HL-60 (cell line): ENCODE measurements at regions not wholly inside any gene's neighbourhood (a gene's known extent, or its start where the extent isn't known, plus 50 kb on each side); places are given as distances from the start of the nearest gene placed in this dataset.
"Not testable (repeated sequence)": the region's sequence is repeated elsewhere in the genome, so short reads cannot be mapped to it uniquely, and the experiment has no call there.

Experiments
- CTCF ChIP-seq: IDR thresholded peaks from one replicate; pipeline ENCODE4 v1.5.1; 2011; ENCODE audit warnings: low read length, control low read depth, inconsistent platforms; ENCODE audit not compliant: insufficient read depth
- GABPA ChIP-seq: IDR thresholded peaks from 2 replicates; pipeline ENCODE4 v1.6.1; 2012; ENCODE audit warnings: low read depth
- POLR2AphosphoS5 ChIP-seq: IDR thresholded peaks from 2 replicates; pipeline ENCODE4 v1.6.1; 2012; ENCODE audit warnings: low read depth
- REST ChIP-seq: IDR thresholded peaks from 2 replicates; pipeline ENCODE4 v1.6.1; 2012; ENCODE audit warnings: low read depth; ENCODE audit not compliant: insufficient replicate concordance
- SPI1 ChIP-seq: IDR thresholded peaks from 2 replicates; pipeline ENCODE4 v1.6.1; 2012; ENCODE audit warnings: low read depth, mild to moderate bottlenecking, borderline replicate concordance

DNA sequence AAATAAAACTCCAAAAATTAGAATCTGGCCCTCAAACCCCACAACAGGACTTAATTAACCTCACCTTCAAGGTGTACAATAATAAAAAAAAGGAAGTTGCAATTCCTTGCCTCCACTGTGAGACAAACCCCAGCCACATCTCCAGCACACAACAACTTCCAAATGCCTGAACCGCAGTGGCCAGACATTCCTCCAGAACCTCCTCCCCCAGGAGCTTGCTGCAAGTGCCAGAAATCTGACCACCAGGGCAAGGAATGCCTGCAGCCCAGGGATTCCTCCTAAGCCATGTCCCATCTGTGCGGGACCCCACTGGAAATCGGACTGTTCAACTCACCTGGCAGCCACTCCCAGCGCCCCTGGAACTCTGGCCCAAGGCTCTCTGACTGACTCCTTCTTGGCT is 519.0 kb downstream of the IRS2 start:
- TF ChIP-seq CTCF, POLR2AphosphoS5, REST, SPI1, GABPA: not testable (repeated sequence)
